Astrocyte (in vitro differentiated cells and primary cell): ENCODE measurements at regions not wholly inside any gene's neighbourhood (a gene's known extent, or its start where the extent isn't known, plus 50 kb on each side); places are given as distances from the start of the nearest gene placed in this dataset.

Source experiments
- DNase-seq: peaks from one replicate; pipeline ENCODE4 v3.0.0-alpha.2; 2010; ENCODE audit warnings: low read depth
- FAIRE-seq: peaks from 2 replicates; lab custom pipeline; 2011; peaks lifted over from hg19 to GRCh38; lab: Jason Lieb, UNC
- H2AFZ ChIP-seq: 2 replicates; pipeline ENCODE4 v1.6.0; 2012; ENCODE audit warnings: low read depth, low read length, inconsistent platforms
- H3K27ac ChIP-seq: 2 replicates; pipeline ENCODE4 v1.5.1; 2011; ENCODE audit warnings: low read depth, low read length, inconsistent platforms
- H3K27me3 ChIP-seq: 2 replicates; pipeline ENCODE4 v1.6.0; 2011; ENCODE audit warnings: low read length, inconsistent platforms; ENCODE audit not compliant: insufficient read depth
- H3K36me3 ChIP-seq: 2 replicates; pipeline ENCODE4 v1.5.1; 2011; ENCODE audit warnings: low read length, inconsistent platforms; ENCODE audit not compliant: insufficient read depth
- H3K4me1 ChIP-seq: 2 replicates; pipeline ENCODE4 v1.5.1; 2011; ENCODE audit warnings: low read length, inconsistent platforms; ENCODE audit not compliant: insufficient read depth
- H3K4me2 ChIP-seq: 2 replicates; pipeline ENCODE4 v1.6.0; 2012; ENCODE audit warnings: low read length, inconsistent platforms
- H3K4me3 ChIP-seq: 2 replicates; pipeline ENCODE4 v1.5.1; 2011; ENCODE audit warnings: low read depth, mild to moderate bottlenecking, low read length, inconsistent platforms; ENCODE audit not compliant: insufficient read depth
- H3K79me2 ChIP-seq: 2 replicates; pipeline ENCODE4 v1.6.0; 2012; ENCODE audit warnings: mild to moderate bottlenecking, low read length, inconsistent platforms; ENCODE audit not compliant: insufficient read depth
- H3K9ac ChIP-seq: 2 replicates; pipeline ENCODE4 v1.6.0; 2012; ENCODE audit warnings: mild to moderate bottlenecking, low read length, inconsistent platforms
- H3K9me3 ChIP-seq: 2 replicates; pipeline ENCODE4 v1.5.1; 2012; ENCODE audit warnings: low read depth, mild to moderate bottlenecking, low read length, inconsistent platforms; ENCODE audit not compliant: insufficient read depth
- H4K20me1 ChIP-seq: 2 replicates; pipeline ENCODE4 v1.6.0; 2012; ENCODE audit warnings: low read length, inconsistent platforms; ENCODE audit not compliant: insufficient read depth
- H3K27ac Mint-ChIP-seq: one replicate; pipeline ENCODE4 v1.8.0; 2021; ENCODE audit warnings: mild to moderate bottlenecking, mixed read lengths; ENCODE audit not compliant: unreplicated experiment
- H3K27me3 Mint-ChIP-seq: one replicate; pipeline ENCODE4 v1.8.0; 2021; ENCODE audit warnings: low read depth, mixed read lengths; ENCODE audit not compliant: unreplicated experiment
- H3K36me3 Mint-ChIP-seq: one replicate; pipeline ENCODE4 v1.8.0; 2021; ENCODE audit warnings: low read depth, mixed read lengths; ENCODE audit not compliant: unreplicated experiment
- H3K4me1 Mint-ChIP-seq: one replicate; pipeline ENCODE4 v1.8.0; 2021; ENCODE audit warnings: low read depth, mixed read lengths; ENCODE audit not compliant: unreplicated experiment
- H3K4me3 Mint-ChIP-seq: one replicate; pipeline ENCODE4 v1.8.0; 2021; ENCODE audit warnings: mild to moderate bottlenecking, moderate library complexity, mixed read lengths; ENCODE audit not compliant: unreplicated experiment
- H3K9me3 Mint-ChIP-seq: one replicate; pipeline ENCODE4 v1.8.0; 2021; ENCODE audit warnings: mild to moderate bottlenecking, mixed read lengths; ENCODE audit not compliant: unreplicated experiment
- CTCF ChIP-seq: IDR thresholded peaks from 2 replicates; pipeline ENCODE4 v1.5.1; 2011; ENCODE audit warnings: low read depth, mild to moderate bottlenecking, inconsistent platforms, low read length, moderate library complexity; ENCODE audit not compliant: insufficient read depth
- EZH2 ChIP-seq: IDR thresholded peaks from 2 replicates; pipeline ENCODE4 v1.6.1; 2012; ENCODE audit warnings: mild to moderate bottlenecking, low read length, inconsistent platforms; ENCODE audit not compliant: insufficient read depth

- H3K27me3 ChIP-seq = no peaks in the 10 kb centered on the region
- no peak overlapping the region for H3K27ac Mint-ChIP-seq
- FAIRE-seq = no peak
Measured at GRCh38 chr1:78373676-78374075, 117.1 kb upstream of the PTGFR start.

GRCh38 chr1:78375996-78376395 is 114.8 kb upstream of the PTGFR start:
- Mint-ChIP-seq H3K27ac (no peak overlapping the region), H3K4me1 (peaks cover 1% of the 10 kb centered on the region), H3K9me3 (no peaks in the 10 kb centered on the region), H3K27me3 (peaks cover 2% of the 10 kb centered on the region), H3K4me3 (no peak overlapping the region), H3K36me3 (no peaks in the 10 kb centered on the region)
- no peak overlapping the region for H3K4me3 ChIP-seq
- TF ChIP-seq EZH2 (no peak), CTCF (no peak)
- H3K9me3 ChIP-seq = no peaks in the 10 kb centered on the region
- H3K9ac ChIP-seq = no peak overlapping the region
- DNase-seq = peak; percentile 61
- no peak for FAIRE-seq
- H3K4me2 ChIP-seq = no peak overlapping the region
- H4K20me1 ChIP-seq = no peaks in the 10 kb centered on the region
- H2AFZ ChIP-seq = no peak overlapping the region
- no peaks in the 10 kb centered on the region for H3K79me2 ChIP-seq
- H3K27me3 ChIP-seq = no peaks in the 10 kb centered on the region
- H3K4me1 ChIP-seq = no peaks in the 10 kb centered on the region
- H3K36me3 ChIP-seq = no peaks in the 10 kb centered on the region
- H3K27ac ChIP-seq = no peak overlapping the region

More at GRCh38 chr1:78373676-78374075, 117.1 kb upstream of the PTGFR start:
- peaks cover 10% of the 10 kb centered on the region for H3K4me1 Mint-ChIP-seq
- no peaks in the 10 kb centered on the region for H3K9me3 ChIP-seq
- H3K4me2 ChIP-seq = no peak overlapping the region
- H3K4me1 ChIP-seq = peaks cover 6% of the 10 kb centered on the region
- H3K9ac ChIP-seq = no peak overlapping the region
- no peak for TF ChIP-seq EZH2
- TF ChIP-seq CTCF = no peak
- H3K36me3 Mint-ChIP-seq = no peaks in the 10 kb centered on the region
- no peak overlapping the region for H3K27ac ChIP-seq
- no peak for DNase-seq
- H3K4me3 ChIP-seq = no peak overlapping the region
- no peak overlapping the region for H2AFZ ChIP-seq
- H4K20me1 ChIP-seq = no peaks in the 10 kb centered on the region
- H3K4me3 Mint-ChIP-seq = no peak overlapping the region
- H3K79me2 ChIP-seq = no peaks in the 10 kb centered on the region
- no peaks in the 10 kb centered on the region for H3K9me3 Mint-ChIP-seq
- peaks cover 2% of the 10 kb centered on the region for H3K27me3 Mint-ChIP-seq
- H3K36me3 ChIP-seq = no peaks in the 10 kb centered on the region

- H3K9me3 Mint-ChIP-seq = no peaks in the 10 kb centered on the region
- DNase-seq = no peak
- no peak for FAIRE-seq
Measured at GRCh38 chr1:78377356-78377928, 113.3 kb upstream of the PTGFR start.

More at GRCh38 chr1:78377356-78377928, 113.3 kb upstream of the PTGFR start:
- Mint-ChIP-seq H3K4me1 (no peaks in the 10 kb centered on the region), H3K27ac (no peak overlapping the region), H3K4me3 (no peak overlapping the region), H3K27me3 (peaks cover 2% of the 10 kb centered on the region), H3K36me3 (no peaks in the 10 kb centered on the region)
- Histone ChIP-seq H2AFZ (no peak overlapping the region), H3K4me2 (no peak overlapping the region), H3K79me2 (no peaks in the 10 kb centered on the region), H3K4me1 (no peaks in the 10 kb centered on the region), H3K36me3 (no peaks in the 10 kb centered on the region), H3K9ac (no peak overlapping the region), H3K9me3 (no peaks in the 10 kb centered on the region), H3K27me3 (no peaks in the 10 kb centered on the region), H4K20me1 (no peaks in the 10 kb centered on the region), H3K27ac (no peak overlapping the region), H3K4me3 (no peak overlapping the region)
- TF ChIP-seq EZH2 (no peak), CTCF (no peak)
